WERI-Rb-1 (cell line): ENCODE measurements at regions not wholly inside any gene's neighbourhood (a gene's known extent, or its start where the extent isn't known, plus 50 kb on each side); places are given as distances from the start of the nearest gene placed in this dataset.

Source experiments
- DNase-seq: peaks from one replicate; pipeline ENCODE4 v3.0.0-alpha.2; 2020
- H3K27ac ChIP-seq: fragments of 250-450 bp; sonication (Bioruptor Pico); 2 replicates; pipeline ENCODE4 v1.5.1; 2020; ENCODE audit warnings: mild to moderate bottlenecking, moderate library complexity
- H3K27me3 ChIP-seq: fragments of 250-450 bp; sonication (Bioruptor Pico); 2 replicates; pipeline ENCODE4 v1.5.1; 2021; ENCODE audit warnings: mild to moderate bottlenecking, low read depth, moderate library complexity; ENCODE audit not compliant: insufficient read depth, severe bottlenecking
- H3K36me3 ChIP-seq: fragments of 250-450 bp; sonication (Bioruptor Pico); 2 replicates; pipeline ENCODE4 v1.5.1; 2020; ENCODE audit warnings: mild to moderate bottlenecking, moderate library complexity
- H3K4me3 ChIP-seq: 2 replicates; pipeline ENCODE4 v1.5.1; 2011; ENCODE audit warnings: low read depth, mild to moderate bottlenecking, control low read depth, low read length
- H3K9me3 ChIP-seq: fragments of 250-450 bp; sonication (Bioruptor Pico); 2 replicates; pipeline ENCODE4 v1.5.1; 2021; ENCODE audit warnings: mild to moderate bottlenecking, moderate library complexity; ENCODE audit not compliant: severe bottlenecking
- CTCF ChIP-seq: IDR thresholded peaks from 2 replicates; pipeline ENCODE4 v1.5.1; 2011; ENCODE audit warnings: low read depth, mild to moderate bottlenecking, control low read depth, inconsistent platforms, low read length

- TF ChIP-seq CTCF, result no peak
- no peak overlapping the region for H3K4me3 ChIP-seq
- H3K9me3 ChIP-seq, result no peaks in the 10 kb centered on the region
- DNase-seq, result no peak
- H3K27ac ChIP-seq, result no peak overlapping the region
- no peaks in the 10 kb centered on the region for H3K27me3 ChIP-seq
- no peaks in the 10 kb centered on the region for H3K36me3 ChIP-seq
These were observed 219.4 kb upstream of the CIBAR2 start for GRCh38 chr16:85331688-85332087.

- Histone ChIP-seq H3K36me3 (no peaks in the 10 kb centered on the region), H3K27me3 (no peaks in the 10 kb centered on the region)
These were observed 219.9 kb upstream of the CIBAR2 start for GRCh38 chr16:85332175-85332574.

GRCh38 chr16:85333337-85333736 lies 221.1 kb upstream of the CIBAR2 start:
- H3K27me3 ChIP-seq, result no peaks in the 10 kb centered on the region
- no peak overlapping the region for H3K27ac ChIP-seq

More at GRCh38 chr16:85332175-85332574, 219.9 kb upstream of the CIBAR2 start:
- Histone ChIP-seq H3K9me3 (no peaks in the 10 kb centered on the region), H3K4me3 (no peak overlapping the region), H3K27ac (no peak overlapping the region)
- TF ChIP-seq CTCF, result no peak
- no peak for DNase-seq

GRCh38 chr16:85333744-85334640 lies 221.7 kb upstream of the CIBAR2 start:
- Histone ChIP-seq H3K4me3 (no peak overlapping the region), H3K27ac (no peak overlapping the region), H3K9me3 (no peaks in the 10 kb centered on the region), H3K27me3 (no peaks in the 10 kb centered on the region), H3K36me3 (no peaks in the 10 kb centered on the region)
- DNase-seq, result no peak
- TF ChIP-seq CTCF, result no peak

More at GRCh38 chr16:85333337-85333736, 221.1 kb upstream of the CIBAR2 start:
- Histone ChIP-seq H3K4me3 (no peak overlapping the region), H3K36me3 (no peaks in the 10 kb centered on the region), H3K9me3 (no peaks in the 10 kb centered on the region)
- DNase-seq, result no peak
- no peak for TF ChIP-seq CTCF

- no peaks in the 10 kb centered on the region for H3K9me3 ChIP-seq
- no peak overlapping the region for H3K27ac ChIP-seq
- no peaks in the 10 kb centered on the region for H3K36me3 ChIP-seq
- DNase-seq, result no peak
- no peaks in the 10 kb centered on the region for H3K27me3 ChIP-seq
- no peak overlapping the region for H3K4me3 ChIP-seq
- TF ChIP-seq CTCF, result no peak
These were observed 222.7 kb upstream of the CIBAR2 start for GRCh38 chr16:85334718-85335583.
